SK-MEL-5 (cell line): ENCODE measurements at regions not wholly inside any gene's neighbourhood (a gene's known extent, or its start where the extent isn't known, plus 50 kb on each side); places are given as distances from the start of the nearest gene placed in this dataset.

Source experiments
- DNase-seq: peaks from one replicate; pipeline ENCODE4 v3.0.0-alpha.2; 2016; ENCODE audit warnings: low read depth, low spot score
- in situ Hi-C: cut with HindIII; loops from 2 replicates; pipeline ENCODE4 v1.10.0; 2016; ENCODE audit warnings: low sequenced_read_pairs, high pct_unique_total_duplicates, low pct_unique_long_range_greater_than_20kb

DNA sequence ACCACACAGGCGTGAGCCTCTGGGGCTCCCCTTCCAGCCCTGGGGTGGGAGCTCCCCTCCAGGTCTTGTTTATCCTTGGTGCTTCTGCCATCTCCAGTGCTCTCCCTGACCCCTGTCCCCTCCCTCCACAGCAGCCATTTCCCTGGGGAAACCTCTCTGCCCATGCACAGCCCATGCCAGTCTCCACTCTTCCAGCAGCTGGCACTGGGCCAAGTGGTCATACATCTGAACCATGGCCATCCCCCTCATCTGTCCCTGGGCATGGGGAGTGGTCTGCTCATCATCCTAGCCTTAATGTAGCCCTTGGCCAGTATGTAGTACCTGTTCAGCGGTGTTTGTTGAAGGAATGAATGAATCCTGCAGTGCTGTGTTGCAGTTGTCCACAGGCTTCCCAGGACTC, 172.4 kb upstream of the ZNF32 start:
- no peak for DNase-seq
- in situ Hi-C loops = no loop called here

DNA sequence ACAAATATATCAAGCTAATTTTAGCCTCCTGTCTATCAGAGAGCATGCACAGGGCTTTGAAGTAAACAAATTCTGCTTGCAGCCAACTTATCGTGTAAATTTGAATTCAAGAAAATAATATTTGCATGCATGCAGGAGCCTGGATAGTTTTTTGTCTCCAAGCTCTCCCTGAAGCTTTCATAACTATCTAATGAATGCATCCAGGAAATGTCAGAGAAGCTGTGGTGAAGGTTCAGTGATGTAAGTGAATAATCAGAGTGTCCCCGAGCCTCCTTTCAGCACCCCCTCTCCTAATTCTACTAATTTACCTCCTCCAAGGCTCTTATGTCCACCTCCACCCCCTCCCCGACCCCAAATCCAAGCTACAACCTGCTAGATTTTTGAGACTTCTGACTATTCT, 172.0 kb upstream of the ZNF32 start:
- in situ Hi-C loops = no loop called here
- DNase-seq = no peak

DNA sequence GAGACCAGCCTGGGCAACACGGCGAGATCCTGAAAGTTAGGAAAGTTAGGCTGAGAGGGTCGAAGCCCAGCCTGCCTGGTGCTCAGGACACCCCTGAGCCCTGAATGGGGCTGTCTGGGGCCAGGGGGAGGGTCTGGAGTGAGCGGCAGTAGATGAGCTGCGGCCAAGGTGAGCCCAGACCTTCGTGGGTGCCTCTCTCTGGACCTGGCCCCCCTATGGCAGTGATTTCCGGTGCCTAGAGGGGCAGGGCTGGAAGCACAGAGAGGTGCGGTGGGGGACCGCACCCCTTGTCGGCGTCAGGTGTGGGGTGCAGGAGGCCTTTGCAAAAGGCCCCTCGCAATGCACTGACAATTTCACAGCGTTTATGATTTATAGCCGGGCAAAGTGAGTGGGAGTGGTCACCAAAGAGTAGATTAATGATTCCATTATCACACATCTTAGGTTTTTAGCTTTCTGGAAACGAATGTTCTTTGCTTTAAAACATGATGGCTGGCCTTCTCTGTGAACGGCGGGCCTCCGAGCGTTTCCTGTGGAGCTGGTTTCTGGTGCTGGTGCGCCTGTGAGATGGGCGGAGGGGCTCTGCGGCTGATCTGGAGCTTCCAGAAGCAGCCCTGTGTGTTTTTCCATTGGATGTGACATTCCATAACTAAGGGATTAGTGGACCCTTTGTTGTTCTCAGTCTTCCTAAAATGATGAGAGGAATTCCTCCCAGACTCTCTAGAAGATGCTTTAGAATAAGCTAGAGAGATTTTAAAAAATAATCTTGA, 171.0 kb upstream of the ZNF32 start:
- DNase-seq = no peak
- in situ Hi-C loops = no loop called here

DNA sequence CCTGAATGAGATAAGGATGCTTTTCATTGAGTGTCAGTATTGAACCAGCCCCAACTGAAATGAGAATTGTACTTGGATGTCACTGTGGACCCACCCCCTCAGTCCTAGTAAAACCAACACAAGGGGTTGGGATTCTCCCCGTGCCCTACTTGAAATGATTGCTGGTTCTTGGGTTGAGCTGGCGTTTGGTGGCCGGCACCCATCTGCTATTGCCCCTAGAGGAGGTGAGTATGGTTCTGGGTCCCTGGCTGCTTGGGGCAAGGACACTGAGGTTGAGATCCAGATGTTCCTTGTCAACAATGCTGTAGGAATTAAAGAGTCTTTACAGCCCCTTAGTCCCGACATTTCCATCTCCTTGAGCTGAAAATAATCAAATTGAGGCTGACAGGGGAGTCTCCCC, 170.0 kb upstream of the ZNF32 start:
- in situ Hi-C loops = no loop called here
- no peak for DNase-seq

DNA sequence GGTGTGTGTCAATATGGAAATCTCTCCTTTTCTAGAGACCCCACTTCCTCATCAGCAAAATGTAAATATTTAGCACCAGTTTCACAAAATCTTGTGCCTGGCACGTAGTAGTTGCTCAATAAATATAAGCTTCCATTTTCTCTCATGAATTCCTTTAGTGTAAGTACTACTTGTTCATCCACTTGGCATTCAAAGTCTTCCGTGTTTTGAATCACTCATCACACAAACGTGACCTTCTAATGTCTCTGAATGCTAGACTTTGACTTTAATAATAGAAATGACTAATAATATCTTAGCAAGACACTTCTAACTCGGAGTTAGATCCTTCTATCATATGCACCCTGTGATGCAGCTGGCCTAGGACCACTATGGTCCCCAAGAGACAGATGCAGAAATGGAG, 168.7 kb upstream of the ZNF32 start:
- no peak for DNase-seq

DNA sequence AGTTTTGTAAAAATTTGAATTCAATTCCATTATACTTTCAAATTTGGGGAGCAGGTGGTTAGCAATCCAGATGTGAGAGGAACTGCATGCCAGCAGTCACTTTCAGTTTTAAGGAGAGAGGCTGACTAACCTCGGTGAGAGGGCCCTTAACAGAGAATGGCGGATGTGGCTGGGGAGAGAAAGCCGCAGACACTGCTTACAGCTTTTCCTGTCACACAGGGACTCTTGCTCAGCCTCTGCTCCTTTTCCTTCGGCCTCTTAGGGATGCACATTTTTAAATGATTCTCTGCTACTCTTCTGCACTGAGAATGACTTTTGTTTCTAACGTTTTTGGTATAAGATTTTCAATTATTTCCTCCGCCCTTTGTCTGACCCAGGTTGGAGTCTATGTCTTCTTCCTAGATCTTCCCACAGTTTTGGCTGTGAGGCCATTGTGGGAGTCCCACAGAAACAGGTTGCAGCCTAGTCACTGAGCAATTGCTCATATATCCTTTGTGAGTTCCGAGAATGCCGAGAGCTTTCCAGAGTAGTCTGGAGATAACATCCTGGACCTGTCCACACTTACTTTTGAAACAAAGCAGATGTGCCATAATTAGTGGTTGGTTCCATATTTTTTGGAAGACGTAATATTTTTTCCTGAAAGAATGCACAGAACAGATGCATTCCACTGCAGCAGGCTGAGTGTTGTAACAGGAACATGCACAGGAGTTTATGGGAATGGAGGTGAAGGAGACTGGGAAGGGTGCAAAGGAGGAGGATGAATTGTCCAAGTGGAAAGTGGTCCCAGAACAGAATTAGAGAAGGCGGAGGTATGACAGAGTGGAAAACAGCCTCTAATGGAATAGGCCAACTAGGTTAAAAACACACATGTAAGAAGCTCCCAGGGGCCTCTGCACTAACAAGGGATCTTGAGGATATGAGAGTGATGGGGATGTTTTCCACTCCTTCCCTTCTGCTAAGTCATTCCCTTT, 168.0 kb upstream of the ZNF32 start:
- in situ Hi-C loops = no loop called here
- no peak for DNase-seq

More for the DNA sequence above, 168.7 kb upstream of the ZNF32 start:
- in situ Hi-C loops = no loop called here

DNA sequence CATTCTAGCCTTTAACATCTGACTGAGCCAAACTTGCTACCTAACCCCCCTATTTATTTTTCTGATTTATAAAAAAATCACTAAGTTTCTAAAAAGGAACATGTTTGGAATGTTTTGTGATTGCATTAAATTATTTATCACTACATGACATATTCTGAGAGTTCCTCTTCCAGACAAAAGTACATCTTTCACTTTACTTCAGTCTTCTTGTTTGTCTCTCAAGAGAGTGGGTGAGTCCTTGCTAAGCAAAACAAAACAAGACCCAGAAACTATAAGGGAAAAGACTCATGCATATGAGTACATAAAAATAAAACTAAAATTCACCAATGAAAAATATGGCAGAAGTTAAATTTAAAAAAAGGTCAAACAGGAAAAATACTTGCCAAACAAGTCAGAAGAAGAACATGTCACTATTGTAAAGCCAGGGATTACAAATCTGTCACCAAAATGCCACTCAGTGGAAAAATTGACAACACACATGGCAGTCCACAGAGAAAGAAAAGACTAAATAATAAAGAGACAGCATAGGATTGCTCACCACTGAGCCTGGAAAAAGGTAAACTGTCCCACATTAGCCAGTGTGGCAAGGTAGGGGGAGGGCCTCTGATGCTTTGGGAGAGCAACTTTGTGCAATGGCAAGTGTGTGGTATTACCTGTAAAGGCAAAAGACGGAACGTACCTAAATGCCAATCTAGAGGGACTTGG, 166.7 kb upstream of the ZNF32 start:
- in situ Hi-C loops = no loop called here
- no peak for DNase-seq

DNA sequence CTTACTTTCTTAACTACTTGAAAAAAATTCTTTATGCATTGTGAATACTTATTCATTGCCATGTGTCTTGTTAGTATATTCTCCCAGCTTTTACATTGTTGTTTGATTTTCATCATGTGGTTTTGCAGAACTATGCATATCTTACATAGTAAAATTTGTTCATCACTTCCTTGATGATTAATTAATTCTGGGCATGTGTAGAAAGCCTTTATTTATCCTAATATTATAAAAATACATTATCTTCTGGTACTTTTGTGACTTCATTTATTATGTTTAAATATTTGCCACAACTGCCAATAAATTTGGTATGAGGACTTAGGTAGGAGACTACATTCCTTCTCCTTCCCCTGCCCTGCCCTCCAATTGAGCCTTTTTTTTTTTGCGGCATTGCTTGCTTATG, 166.0 kb upstream of the ZNF32 start:
- in situ Hi-C loops = no loop called here
- no peak for DNase-seq

DNA sequence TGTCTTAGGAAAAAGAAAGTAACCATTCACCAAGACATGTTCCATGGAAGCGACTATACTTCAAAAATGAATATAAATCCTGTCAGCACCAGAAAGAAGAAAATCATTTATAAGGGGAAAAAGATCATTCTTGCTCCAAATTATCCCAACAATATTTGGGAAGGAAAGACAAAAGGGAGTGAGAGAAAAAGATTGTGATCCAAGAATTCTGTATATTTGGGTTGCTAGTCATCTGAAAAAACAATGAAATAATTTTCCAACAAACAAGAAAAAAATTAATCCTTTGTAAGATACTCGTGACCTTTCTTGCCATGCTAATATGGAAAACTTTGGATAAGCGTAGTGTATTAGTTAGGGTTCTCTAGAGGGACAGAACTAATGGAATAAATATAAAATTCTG, 163.2 kb upstream of the ZNF32 start:
- in situ Hi-C loops = no loop called here
- DNase-seq = no peak

DNA sequence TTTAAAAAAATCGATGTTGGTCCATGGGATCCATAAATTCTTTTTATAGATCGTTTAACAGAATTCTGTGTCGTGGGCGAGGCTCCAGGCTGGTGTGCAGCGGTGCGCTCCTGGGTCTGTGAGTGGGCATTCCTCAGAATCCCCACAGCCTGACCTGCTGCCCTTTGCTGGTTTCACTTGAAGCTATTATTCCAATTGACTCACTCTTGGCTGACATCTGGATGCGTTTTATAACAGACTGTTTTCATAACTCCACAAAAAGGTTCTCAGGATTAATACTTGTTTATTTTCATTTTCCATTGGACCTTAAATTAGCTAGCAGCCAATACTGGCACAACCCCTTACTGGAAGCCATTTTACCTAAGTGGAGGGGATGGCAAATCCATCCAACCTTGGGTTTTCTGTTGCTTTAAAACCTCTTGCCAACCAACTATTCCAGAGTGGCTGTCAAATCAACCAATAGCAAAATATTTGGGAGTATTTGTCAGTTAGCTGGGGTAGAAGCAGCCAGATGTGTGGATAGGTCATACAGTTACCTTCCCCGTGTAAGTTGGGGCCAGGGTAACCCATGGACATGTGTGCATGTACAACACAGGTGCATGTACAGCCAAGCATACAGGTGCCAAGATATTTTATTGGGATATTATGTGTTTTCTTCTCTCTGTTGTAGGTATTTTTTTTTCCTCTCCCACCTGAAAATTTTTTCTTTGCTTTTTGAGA, 160.7 kb upstream of the ZNF32 start:
- no peak for DNase-seq
- in situ Hi-C loops = no loop called here

DNA sequence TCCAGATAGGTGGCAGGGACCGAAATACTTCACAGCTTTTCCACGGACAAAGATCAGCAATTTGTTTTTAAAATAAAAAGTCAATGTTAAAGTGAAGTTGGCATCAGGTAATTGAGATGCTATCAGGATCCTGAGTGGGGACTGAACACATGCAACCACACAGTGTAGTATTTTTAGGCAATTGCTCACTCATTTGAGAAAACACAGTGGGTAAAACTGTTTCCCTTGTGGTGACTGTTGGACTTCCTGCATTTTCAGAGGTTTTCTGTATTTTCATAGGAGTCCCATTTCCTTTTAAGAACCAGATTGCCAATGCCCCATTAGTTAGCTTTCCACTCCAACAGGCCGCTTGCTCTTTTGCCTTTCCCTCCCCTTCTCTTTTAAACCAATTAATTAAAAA, 159.5 kb upstream of the ZNF32 start:
- in situ Hi-C loops = no loop called here
- DNase-seq = no peak

DNA sequence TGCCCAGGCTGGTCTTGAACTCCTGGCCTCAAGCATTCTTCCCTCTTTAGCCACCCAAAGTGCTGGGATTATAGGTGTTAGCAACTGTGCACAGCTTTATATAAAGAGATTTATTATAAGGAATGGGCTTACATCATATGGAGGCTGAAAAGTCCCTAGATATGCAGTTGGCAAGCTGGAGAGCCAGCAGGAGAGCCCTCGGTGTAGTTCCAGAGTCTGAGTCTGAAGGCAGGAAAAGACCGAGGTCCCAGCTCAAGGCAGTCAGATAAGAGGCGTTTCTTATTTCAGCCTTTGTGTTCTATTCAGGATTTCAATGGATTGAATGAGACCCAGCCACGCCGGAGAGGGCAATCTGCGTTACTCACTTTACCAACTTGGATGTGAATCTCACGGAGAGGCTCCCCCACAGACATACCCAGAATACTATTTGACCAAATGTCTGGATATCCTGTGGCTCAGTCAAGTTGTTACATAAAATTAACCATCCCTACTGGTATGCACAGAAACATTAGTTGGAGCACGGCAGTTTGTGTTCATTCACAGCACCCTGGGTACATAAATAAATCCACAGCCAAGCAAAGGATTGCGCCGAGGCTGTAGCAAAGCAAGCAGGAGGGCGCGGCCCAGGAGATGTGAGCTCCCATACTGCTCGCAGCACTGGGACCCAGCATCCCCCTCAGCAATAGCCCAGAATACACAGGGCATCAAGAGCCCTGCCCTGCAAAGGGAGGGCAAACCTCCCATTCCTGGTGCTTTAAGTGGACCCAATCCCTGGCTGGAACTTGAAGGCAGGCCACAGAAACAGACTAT, 158.4 kb upstream of the ZNF32 start:
- no peak for DNase-seq
- in situ Hi-C loops = no loop called here

DNA sequence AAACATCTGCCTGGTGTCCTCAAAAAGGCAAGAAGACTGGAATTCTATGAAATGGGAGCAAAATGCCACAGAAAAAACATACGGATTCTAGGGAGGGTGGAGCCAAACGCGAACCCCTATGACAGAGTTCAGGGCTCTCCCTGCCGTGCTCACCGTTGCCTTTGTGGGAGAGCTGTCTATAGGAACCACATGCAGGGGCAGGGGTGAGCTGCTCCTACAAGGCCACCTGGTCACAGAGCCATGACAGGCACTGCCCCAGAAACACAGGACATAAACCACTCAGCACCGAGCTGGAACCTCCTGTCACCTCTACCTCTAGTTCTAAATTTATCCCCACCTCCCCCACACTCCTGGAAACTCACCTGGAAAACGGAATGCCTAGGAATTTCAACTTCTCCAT, 155.1 kb upstream of the ZNF32 start:
- in situ Hi-C loops = no loop called here
- no peak for DNase-seq

DNA sequence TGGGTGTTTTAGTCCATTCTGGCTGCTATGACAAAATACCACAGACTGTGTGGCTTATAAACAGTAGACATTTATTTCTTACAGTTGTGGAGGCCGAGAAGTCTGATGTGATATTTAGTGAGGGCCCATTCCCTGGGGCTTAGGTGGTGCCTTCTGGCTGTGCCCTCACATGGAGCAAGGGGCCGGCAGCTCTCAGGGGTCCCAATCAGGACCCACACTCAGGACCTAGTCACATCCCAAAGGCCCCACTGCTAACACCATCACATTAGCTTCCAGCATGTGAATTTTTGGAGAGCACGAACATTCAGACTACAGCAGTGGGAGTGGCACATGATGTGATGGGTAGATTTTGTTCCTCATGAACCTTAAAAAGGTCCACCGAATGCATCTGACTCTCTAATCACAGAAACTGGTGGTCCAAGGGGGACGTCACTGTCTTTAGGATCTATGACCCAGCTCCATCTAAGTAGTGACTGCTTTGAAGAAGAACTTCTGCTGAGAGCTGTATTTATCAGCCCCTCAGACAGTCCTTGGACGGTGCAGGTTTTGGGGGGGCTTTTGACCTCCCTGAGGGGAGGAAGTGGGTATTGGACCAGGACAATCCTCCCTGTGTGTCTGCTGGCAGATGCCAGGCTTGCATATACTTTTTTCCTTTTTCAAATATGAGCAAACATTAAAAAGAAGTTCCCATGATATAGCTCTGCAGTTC, 154.5 kb upstream of the ZNF32 start:
- in situ Hi-C loops = no loop called here
- DNase-seq = no peak

DNA sequence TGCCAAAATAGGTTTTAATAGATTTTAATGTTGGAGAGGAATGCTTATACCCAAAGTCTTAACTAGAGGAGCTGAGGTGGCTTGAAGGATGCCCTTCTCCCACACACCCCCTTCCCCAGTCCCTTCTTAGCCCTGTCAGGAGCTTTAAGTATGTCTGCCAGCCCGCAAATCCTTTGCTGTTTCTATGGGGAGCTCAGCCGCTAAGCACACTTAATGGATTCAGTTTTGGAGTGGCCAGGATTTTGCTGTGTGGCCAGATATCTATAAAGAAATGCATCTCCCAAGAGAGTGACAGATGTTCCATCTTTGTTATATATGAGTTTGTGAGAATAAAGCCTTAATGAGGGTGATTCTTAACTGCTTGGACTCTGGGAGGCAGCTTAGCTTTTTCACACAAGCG, 152.9 kb upstream of the ZNF32 start:
- DNase-seq = no peak
- in situ Hi-C loops = no loop called here

DNA sequence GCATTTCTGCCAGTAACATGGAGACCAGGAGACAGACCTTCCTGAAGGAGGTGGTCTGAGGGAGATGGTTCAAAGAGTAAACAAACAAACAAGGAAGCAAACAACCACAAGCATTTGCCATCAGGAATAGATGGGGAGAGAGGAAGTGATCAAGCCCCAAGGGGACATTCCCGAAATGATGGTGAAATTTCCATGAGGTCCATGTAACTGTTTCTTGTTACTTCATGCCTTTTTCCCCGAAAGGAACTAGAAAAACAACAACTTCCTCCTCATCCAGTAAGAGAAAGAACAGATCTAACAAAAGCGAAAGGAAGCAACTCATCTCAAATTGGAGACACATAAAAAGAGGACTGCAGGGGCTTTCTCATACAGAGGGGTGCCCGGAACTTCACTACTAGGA, 152.5 kb upstream of the ZNF32 start:
- in situ Hi-C loops = no loop called here
- DNase-seq = no peak
